GM19328 (cell line): ENCODE measurements at regions not wholly inside any gene's neighbourhood (a gene's known extent, or its start where the extent isn't known, plus 50 kb on each side); places are given as distances from the start of the nearest gene placed in this dataset.

Experiments used
- ATAC-seq: cut with Tn5 transposase; IDR thresholded peaks from one replicate; pipeline ENCODE4 v1.9.1; 2021; ENCODE audit warnings: mild to moderate bottlenecking, moderate library complexity; ENCODE audit not compliant: unreplicated experiment

DNA sequence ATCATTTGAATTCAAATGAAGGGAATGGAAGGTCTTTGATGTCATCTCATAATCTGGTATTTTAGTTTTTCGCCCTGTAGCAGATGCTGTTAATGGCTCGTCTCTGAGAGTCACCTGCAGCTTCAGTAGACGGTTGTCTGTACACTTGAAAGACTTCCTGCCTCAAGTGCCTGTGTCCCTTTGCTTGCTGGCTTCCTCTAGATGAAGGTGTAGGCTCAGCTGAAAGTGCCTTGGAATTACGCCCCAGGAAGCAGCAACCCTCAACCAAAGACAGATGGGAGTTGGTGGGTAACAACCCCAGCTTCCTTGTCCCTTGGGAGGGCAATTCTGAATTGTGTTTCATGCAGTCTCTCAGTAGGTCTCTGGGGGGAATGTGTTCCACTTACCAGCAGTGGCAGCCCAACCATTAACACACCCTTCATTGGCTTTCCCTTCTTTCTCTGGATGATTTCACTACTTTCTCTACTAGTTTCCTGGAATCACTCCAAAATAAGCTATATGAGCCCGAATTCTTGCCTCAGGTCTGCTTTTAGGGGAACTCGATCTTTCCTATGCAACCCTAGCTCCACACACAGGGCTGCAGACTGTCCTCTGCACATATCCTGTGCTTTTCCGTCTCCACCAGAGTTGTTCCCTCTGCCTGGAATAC lies 395.6 kb downstream of the DMAC1 start:
- ATAC-seq = no peak

DNA sequence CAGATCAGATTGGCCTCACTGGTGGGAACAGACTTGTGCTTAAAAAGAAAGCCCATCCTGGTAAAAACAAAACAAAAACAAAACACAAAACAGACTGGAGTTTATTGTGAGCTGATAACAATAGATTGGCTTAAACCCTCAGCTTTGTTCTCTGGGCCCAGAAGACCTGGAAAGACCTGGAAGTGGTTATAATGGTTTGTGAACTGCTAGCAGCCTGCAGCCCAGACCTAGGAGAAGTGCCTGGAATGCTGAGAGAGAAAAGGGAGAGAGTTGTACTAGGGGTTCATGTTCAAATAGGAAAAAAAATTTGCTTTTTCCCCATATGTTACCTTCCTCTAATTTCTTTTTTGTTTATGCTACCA lies 396.6 kb downstream of the DMAC1 start:
- no peak for ATAC-seq

DNA sequence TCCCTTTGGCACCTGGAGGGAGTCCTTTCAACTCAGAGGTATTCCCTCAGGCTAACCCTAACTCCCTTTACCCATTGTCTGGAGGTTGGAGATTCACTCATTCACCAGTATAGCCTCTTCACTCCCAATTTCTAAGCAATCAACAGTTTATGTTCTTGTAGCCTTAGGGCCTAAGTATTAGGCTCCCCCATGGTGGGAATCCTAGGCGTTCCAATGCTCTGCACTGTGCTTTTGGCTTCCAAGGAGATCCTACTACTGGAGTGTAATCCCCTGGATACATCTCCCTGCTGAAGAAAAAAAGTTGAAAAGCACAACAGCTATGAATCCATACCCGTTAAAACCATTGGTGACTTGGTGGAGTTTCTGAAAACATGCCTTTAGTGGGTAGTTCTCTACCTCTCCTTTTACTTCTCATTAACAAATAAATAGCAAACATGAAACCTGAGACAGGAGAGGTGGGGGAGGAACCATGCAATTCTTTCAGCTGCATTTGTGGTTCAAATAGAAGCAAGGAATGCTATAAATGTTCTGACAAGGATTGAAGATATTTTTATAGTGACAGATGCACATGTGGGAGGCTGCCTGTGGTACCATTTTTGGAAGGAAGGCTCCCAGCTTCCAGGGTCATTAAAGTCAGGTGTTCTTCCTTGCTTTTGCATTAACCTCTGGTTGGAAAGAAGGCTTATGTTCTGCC lies 397.1 kb downstream of the DMAC1 start:
- ATAC-seq = no peak

GRCh38 chr9:7401116-7401515 lies 398.5 kb downstream of the DMAC1 start:
- no peak for ATAC-seq

- ATAC-seq = no peak
Measured at GRCh38 chr9:7394002-7394774, 405.4 kb downstream of the DMAC1 start.

DNA sequence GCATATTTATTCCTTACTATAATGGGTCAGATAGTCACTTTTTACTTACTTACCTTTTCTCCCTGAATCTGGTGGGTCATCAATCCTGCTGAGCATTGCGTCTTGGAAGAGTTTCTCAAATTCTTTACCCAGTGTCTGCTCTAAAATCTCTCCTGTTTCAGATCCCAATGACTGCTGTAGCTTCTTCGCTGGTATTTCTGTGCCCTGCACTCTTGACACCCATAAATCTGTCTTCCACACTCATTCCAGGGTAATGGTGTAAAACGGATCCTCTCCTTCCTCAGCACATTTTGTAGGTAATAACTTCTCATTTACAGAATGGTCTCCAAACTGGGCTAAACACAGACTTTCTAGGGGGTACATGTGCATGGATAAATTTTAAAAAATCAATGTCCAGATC lies 407.4 kb downstream of the DMAC1 start:
- ATAC-seq = no peak

GRCh38 chr9:7388755-7389154 lies 410.8 kb downstream of the DMAC1 start:
- ATAC-seq = no peak

DNA sequence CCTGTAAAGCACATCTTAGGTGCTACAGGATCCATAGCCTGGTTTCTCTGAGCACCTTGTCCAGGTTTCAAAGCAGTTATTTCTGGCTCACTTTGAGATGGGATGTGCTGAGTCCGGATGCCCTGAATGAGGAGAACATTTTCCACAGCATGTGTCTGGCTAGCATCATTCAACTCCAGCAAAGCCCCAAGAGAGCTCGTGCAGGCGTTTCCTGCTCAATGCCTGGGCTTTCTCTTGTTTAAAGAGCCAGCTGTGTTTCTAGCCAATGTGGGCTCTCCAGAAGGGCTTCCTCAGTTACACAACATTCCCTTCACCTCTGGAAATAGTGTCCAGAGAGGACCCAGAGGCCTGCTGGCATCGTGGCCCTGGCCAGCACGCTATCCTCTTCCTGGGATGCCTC lies 411.7 kb downstream of the DMAC1 start:
- no peak for ATAC-seq

DNA sequence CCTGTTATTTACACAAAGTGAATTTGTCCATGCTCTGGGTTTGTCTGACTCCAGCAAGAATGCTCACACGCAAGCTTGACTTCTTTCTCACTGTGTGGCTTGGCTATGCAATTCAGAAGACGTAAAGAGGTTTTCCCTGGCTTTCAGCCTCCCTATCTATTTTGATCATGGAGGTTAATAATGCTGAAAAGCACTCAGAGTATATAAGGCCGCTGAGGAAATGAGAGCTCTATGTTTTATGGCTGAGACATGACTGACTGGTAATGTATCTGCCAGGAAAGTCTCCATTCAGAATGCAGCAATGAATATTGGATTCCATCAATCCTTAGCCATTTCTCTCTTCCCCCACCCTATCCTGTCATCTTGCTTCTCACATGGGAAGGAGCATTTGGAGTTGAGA lies 417.3 kb downstream of the DMAC1 start:
- no peak for ATAC-seq

DNA sequence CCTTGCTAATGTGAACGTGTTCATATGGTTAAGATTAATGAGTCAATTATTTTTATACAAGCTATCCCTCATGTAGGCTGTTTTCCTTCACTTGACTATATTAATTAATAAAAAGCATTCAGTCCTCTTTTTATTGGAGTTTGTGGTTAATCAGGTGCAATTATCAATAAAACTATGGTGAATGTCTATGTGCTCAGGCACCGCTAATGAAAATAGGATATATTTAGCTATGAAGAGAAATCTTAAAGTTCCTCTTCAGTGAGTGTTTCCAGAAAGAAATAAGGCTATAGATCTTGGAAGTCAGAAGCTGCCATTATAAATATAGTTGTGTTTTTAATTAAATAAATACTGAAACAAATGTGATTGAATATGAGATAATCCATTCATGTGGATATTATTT lies 422.1 kb downstream of the DMAC1 start:
- no peak for ATAC-seq

DNA sequence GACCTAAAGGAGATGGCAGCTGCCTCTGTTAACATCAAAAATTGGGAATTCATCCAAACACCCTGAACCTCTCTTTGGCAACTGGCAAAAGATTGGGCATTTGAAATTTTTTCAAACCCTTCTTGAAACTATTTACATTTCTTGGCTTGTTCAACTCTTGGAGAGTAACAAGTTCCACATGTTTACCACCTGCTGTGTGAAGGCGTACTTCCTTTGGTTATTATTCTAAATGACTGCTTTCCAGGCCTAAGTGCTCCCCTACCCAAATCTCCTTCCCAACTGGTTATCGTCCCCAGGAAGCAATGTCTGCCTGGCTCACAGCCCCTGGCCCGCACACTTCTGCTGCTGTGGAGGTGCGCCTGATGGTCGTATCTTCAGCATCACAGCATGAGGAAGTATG lies 422.7 kb downstream of the DMAC1 start:
- ATAC-seq = no peak

DNA sequence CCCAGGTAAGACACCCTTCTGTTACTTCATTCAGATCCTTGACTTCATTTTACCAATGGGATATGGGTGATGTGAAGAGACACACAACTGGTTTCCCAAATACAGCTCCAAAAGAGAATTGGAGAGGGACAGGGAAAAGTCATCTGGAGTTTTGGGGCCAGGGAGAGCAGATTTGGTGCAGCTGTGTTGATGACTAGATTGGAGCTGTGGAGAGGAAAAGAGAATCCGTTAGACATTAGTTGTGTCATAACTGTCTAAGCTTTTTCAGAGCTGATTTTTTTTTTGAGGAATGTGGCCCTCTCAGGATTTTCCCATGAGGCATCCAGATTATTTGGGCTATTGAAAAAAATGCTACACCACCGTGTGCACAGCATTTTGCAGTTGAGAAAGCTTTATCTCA lies 423.4 kb downstream of the DMAC1 start:
- no peak for ATAC-seq

DNA sequence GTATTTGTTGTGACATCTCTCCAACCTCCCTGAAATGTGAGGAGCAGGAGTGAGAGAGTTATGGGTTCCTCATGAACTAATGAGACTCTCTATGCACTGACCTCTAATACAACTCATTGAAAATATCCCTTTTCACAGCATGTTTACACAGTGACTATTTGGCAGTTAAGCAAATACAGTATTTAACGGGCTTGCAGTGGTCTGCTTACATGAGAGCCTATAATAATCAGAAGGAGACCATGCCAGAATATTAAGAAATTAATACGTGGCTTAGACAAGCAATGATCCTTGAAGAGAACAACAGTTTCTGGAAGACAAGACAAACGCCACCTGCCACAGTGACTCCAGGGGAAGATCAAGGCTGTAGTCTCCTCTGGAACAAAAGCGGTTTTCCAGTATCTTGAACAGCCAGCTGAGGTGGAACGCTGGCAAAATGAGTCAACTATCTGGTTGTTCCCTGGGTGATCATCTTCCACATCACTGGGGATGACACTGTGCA lies 424.5 kb downstream of the DMAC1 start:
- ATAC-seq = no peak

GRCh38 chr9:7370988-7371387 lies 428.6 kb downstream of the DMAC1 start:
- ATAC-seq = no peak

GRCh38 chr9:7370381-7370780 lies 429.2 kb downstream of the DMAC1 start:
- no peak for ATAC-seq

DNA sequence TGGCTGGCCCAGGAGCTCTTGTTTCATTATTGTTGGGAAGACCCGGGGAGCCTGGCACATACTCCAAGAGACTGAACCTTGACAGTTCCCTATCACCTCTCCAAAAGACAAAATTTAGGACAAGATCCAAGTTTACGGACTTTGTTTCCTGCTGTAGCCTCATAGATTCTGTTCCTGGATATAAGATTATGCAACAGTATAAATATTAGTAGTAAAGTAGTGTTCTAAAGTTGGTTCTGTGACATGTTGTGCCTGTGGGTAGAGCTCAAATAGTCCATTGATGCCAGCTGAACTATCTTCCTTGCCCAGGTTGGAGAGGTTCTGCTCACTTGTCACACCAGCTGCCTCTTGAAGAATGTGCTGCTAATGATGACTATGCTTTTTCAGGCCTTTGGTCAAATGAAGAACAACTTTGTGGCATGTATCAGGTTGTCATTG lies 430.2 kb downstream of the DMAC1 start:
- ATAC-seq = no peak

DNA sequence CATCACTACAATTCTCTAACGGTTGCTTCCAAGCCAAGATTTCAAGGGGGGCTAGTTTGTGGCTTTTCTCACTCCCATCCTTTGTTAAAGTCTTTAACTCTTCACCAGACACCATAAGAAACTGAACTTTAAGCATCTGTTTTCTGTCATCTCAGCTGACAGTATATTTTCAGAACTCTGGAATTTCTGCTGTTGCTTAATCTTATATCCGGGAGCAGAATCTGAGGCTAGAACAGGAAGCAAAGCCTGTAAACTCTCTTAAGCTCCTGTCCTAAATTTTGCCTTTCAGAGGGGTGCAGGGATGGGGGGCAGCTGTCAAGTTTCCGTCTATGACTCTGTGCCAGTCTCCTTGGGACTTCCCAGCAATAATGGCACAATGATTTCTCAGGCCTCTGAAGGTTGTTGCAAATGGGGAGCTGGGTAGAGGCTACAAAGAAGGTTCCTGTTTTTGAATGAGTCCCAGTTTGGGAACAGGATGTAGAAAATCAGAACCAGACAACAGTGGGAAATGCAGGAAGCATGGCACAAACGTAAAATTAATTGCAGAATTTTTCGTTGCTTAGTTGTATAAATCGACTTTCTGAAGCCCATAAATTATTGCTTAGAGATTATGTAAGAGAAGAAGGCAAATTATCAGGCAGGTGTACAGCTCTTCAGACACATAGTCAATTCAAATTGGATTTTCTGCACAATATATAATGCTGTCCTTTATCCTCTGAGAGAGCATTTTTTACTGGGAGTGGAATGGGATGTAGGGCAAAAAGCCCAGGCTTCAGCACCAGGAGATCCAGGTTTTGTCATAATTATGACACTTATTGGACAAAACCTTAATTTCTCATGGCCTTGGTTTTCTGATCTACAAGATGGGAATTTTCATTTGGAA lies 430.9 kb downstream of the DMAC1 start:
- no peak for ATAC-seq

- no peak for ATAC-seq
Measured at GRCh38 chr9:7367726-7368125, 431.9 kb downstream of the DMAC1 start.

DNA sequence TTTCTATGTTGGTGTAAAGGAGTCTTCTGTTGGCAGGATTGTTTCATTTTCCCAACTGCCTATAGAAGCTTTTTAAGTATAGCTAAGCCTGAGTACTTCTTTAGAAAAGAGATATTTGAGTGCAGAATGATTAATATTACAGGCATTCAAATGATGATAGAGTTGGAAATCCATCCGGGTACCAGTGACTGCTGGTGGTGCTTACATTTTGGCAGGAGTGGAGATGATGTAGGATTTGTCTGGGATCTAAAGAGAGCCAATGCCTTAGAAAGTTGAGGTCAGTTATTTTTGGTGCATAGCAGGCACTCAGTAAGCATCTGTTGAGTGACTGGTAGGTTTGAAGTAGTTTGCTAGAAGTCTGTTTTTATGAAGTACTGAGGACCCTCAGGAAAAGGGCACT lies 433.5 kb downstream of the DMAC1 start:
- ATAC-seq = no peak

DNA sequence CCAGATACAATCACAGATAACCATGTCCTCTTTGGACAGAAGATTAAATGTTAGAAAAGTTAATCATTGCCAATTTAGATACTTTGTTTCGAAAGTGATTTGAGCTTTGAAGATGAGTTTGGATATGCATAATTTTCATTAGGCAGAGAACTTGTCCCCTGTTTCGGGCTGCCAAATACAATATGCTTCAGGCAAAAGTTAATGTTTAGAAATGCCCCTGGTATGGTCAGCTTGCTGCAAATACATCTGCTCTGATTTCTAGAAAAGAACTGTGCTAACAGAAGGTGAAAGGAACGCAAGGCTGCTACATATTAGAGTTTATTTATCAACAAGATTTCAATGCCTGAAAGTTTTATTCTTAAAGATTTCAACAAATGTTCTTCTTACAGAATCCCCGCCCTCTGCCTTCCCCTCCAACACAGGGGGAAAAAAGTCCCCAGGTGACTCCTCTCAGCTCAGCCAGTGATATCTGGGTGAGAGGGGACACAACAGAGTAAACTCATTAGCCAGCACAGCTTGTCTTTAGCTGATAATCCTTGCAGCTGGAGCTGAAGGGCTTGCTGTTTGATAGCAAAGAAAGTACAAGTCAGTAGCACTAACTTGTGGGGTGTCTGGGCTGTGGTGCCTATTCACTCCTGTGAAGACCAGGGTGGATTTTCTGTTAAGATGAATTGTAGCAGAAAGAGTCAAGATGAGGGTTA lies 435.7 kb downstream of the DMAC1 start:
- no peak for ATAC-seq
